Naive thymus-derived CD4-positive, alpha-beta T cell (primary cell): ENCODE measurements at regions not wholly inside any gene's neighbourhood (a gene's known extent, or its start where the extent isn't known, plus 50 kb on each side); places are given as distances from the start of the nearest gene placed in this dataset.
A peak's percentile ranks its signal among the peaks of the same experiment; 100 is the strongest.

Experiments
- ATAC-seq: fragments of 150-1000 bp; cut with Tn5 transposase; 2 replicates; pipeline ENCODE4 v1.10.0; 2021; ENCODE audit warnings: mild to moderate bottlenecking, moderate library complexity
- CTCF ChIA-PET: fragments of 350-600 bp; sonication (Branson Sonifier 250); formaldehyde crosslinking; loops from one replicate; lab custom pipeline; 2021; ENCODE audit warnings: antibody characterized with exemption; lab: Charles Lee
- POLR2A ChIA-PET: fragments of 350-600 bp; sonication (Branson Sonifier 250); formaldehyde crosslinking; loops from one replicate; lab custom pipeline; 2021; ENCODE audit warnings: antibody characterized with exemption, inconsistent platforms; lab: Charles Lee
- DNase-seq, 9 donors: peaks; one replicate each; pipeline versions ENCODE4 v3.0.0 to v3.0.0-alpha.2; 2020 to 2022; ENCODE audit warnings: mixed read lengths in 1 of 9
- H3K27ac ChIP-seq: one replicate; pipeline ENCODE4 v1.7.0; 2013; ENCODE audit warnings: mild to moderate bottlenecking, low read depth, low read length, moderate library complexity
- H3K27me3 ChIP-seq, 2 donors: one replicate each; pipeline ENCODE4 v1.7.0; 2013; ENCODE audit warnings: low read length in 2 of 2, mild to moderate bottlenecking in 2 of 2, moderate library complexity in 2 of 2; ENCODE audit not compliant: control insufficient read depth in 2 of 2, insufficient read depth in 2 of 2
- H3K36me3 ChIP-seq, 3 experiments: 1 replicate in 2 of 3; 2 replicates in 1 of 3; pipeline ENCODE4 v1.7.0; 2013; ENCODE audit warnings: low read length in 3 of 3, mild to moderate bottlenecking in 3 of 3, moderate library complexity in 1 of 3; ENCODE audit not compliant: insufficient read depth in 3 of 3, control insufficient read depth in 2 of 3
- H3K4me1 ChIP-seq, 2 donors: one replicate each; pipeline ENCODE4 v1.7.0; 2013; ENCODE audit warnings: low read length in 2 of 2, mild to moderate bottlenecking in 2 of 2, moderate library complexity in 1 of 2; ENCODE audit not compliant: control insufficient read depth in 2 of 2, insufficient read depth in 2 of 2
- H3K4me3 ChIP-seq: 2 replicates; pipeline ENCODE4 v1.7.0; 2013; ENCODE audit warnings: mild to moderate bottlenecking, low read length
- H3K9me3 ChIP-seq, 3 experiments: 1 replicate in 2 of 3; 2 replicates in 1 of 3; pipeline ENCODE4 v1.7.0; 2013; ENCODE audit warnings: low read length in 3 of 3; ENCODE audit not compliant: control insufficient read depth in 2 of 3
- H3K27ac Mint-ChIP-seq, 9 donors: one replicate each; pipeline ENCODE4 v1.8.0; 2020 to 2022; ENCODE audit warnings: mixed read lengths in 9 of 9, mild to moderate bottlenecking in 8 of 9, moderate library complexity in 5 of 9, inconsistent platforms in 2 of 9
- H3K27me3 Mint-ChIP-seq, 5 donors: one replicate each; pipeline ENCODE4 v1.8.0; 2021 to 2022; ENCODE audit warnings: mixed read lengths in 5 of 5, mild to moderate bottlenecking in 1 of 5
- H3K36me3 Mint-ChIP-seq, 5 donors: one replicate each; pipeline ENCODE4 v1.8.0; 2020 to 2022; ENCODE audit warnings: mixed read lengths in 5 of 5, mild to moderate bottlenecking in 3 of 5, inconsistent platforms in 1 of 5
- H3K4me1 Mint-ChIP-seq, 7 donors: one replicate each; pipeline ENCODE4 v1.8.0; 2020 to 2022; ENCODE audit warnings: mixed read lengths in 7 of 7, mild to moderate bottlenecking in 3 of 7, inconsistent platforms in 1 of 7
- H3K4me3 Mint-ChIP-seq, 10 donors: one replicate each; pipeline ENCODE4 v1.8.0; 2020 to 2022; ENCODE audit warnings: mild to moderate bottlenecking in 10 of 10, mixed read lengths in 10 of 10, moderate library complexity in 6 of 10, inconsistent platforms in 2 of 10
- H3K9me3 Mint-ChIP-seq, 11 donors: one replicate each; pipeline ENCODE4 v1.8.0; 2020 to 2022; ENCODE audit warnings: mixed read lengths in 11 of 11, mild to moderate bottlenecking in 4 of 11, inconsistent platforms in 1 of 11, moderate library complexity in 1 of 11
- intact Hi-C, 2 donors: fragments of 100-400 bp; cut with micrococcal nuclease; formaldehyde crosslinking; loops; one replicate each; pipeline ENCODE4 v1.15.1; 2023

DNA sequence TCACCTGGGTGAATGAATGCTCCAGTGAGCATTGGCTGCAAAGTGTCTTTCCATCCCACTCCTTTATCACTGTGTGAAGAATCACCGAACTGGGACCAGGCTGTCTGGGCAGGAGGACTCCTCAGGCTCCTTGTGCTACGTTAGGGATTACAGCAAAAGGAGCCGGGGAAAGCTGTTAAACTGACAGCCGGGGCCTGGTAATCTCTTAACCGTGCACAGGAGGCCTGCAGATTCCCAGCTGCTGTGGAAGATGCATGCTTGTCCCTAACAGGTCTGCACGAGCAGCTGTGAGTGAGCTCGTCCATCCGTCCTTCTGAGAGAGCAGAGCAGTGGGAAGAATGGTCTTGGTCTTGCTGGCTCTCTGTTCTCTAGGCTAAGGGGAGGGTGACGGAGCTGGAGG is 231.5 kb downstream of the AACS start:
- peak; percentile 12 for ATAC-seq
- intact Hi-C loops = no loop called here
- peaks cover 0 to 4% (median 0%) of the 10 kb centered on the region in 7 donors for H3K4me1 Mint-ChIP-seq

GRCh38 chr12:125299840-125300239 is 234.6 kb downstream of the AACS start:
- ChIA-PET CTCF (no interaction called here), POLR2A (no interaction called here)
- DNase-seq = no peak
- no peaks in the 10 kb centered on the region for H3K4me1 ChIP-seq
- H3K9me3 Mint-ChIP-seq = peaks cover 0 to 10% (median 0%) of the 10 kb centered on the region in 11 donors
- H3K4me3 Mint-ChIP-seq = no peak overlapping the region
- H3K27me3 Mint-ChIP-seq = peaks cover 0 to 41% (median 22%) of the 10 kb centered on the region in 5 donors
- peaks cover 0 to 4% (median 0%) of the 10 kb centered on the region in 7 donors for H3K4me1 Mint-ChIP-seq
- H3K36me3 ChIP-seq = no peaks in the 10 kb centered on the region
- intact Hi-C loops = no loop called here
- H3K27ac ChIP-seq = no peak overlapping the region
- no peaks in the 10 kb centered on the region for H3K27me3 ChIP-seq
- no peak overlapping the region for H3K27ac Mint-ChIP-seq
- no peak for ATAC-seq
- H3K4me3 ChIP-seq = no peak overlapping the region
- no peaks in the 10 kb centered on the region for H3K9me3 ChIP-seq
- H3K36me3 Mint-ChIP-seq = peaks cover 0 to 3% (median 0%) of the 10 kb centered on the region in 5 donors

More for the DNA sequence above, 231.5 kb downstream of the AACS start:
- Histone ChIP-seq H3K4me3 (no peak overlapping the region), H3K4me1 (no peaks in the 10 kb centered on the region), H3K9me3 (no peaks in the 10 kb centered on the region), H3K36me3 (no peaks in the 10 kb centered on the region), H3K27me3 (no peaks in the 10 kb centered on the region), H3K27ac (no peak overlapping the region)
- Mint-ChIP-seq H3K4me3 (no peak overlapping the region), H3K36me3 (peaks cover 0 to 3% (median 0%) of the 10 kb centered on the region in 5 donors), H3K27me3 (peaks cover 0 to 41% (median 22%) of the 10 kb centered on the region in 5 donors), H3K9me3 (peaks cover 0 to 19% (median 0%) of the 10 kb centered on the region in 11 donors), H3K27ac (no peak overlapping the region)
- POLR2A ChIA-PET = no interaction called here
- no peak for DNase-seq
- CTCF ChIA-PET = no interaction called here

DNA sequence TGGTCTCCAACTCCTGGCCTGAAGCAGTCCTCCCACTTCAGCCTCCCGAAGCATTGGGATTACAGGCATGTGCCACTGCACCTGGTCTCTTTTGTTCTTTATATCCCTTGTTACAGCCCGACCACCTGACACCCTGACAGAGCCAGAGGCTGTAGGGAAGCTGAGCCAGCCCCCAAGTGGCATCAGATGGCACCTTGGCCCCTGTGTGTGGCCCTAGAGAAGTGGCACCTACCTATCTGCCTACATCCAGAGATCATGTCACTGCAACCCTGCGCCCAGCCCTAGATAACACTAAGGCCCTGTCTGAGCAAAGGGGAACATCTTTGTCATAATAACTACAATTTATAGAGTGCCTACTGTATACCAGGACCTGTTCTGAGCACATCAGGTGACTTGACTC is 235.0 kb downstream of the AACS start:
- ChIA-PET POLR2A (no interaction called here), CTCF (no interaction called here)
- intact Hi-C loops = no loop called here
- DNase-seq (no peak), ATAC-seq (no peak)
- Histone ChIP-seq H3K27ac (no peak overlapping the region), H3K27me3 (no peaks in the 10 kb centered on the region), H3K9me3 (no peaks in the 10 kb centered on the region), H3K4me3 (no peak overlapping the region), H3K4me1 (no peaks in the 10 kb centered on the region), H3K36me3 (no peaks in the 10 kb centered on the region)
- Mint-ChIP-seq H3K9me3 (peaks cover 0 to 10% (median 0%) of the 10 kb centered on the region in 11 donors), H3K36me3 (peaks cover 0 to 3% (median 0%) of the 10 kb centered on the region in 5 donors), H3K4me1 (peaks cover 0 to 4% (median 0%) of the 10 kb centered on the region in 7 donors), H3K27ac (no peak overlapping the region), H3K4me3 (no peak overlapping the region), H3K27me3 (peaks cover 0 to 41% (median 22%) of the 10 kb centered on the region in 5 donors)

- Mint-ChIP-seq H3K9me3 (peaks cover 0 to 11% (median 1%) of the 10 kb centered on the region in 11 donors), H3K4me3 (no peak overlapping the region)
Measured at GRCh38 chr12:125303337-125303736, 238.1 kb downstream of the AACS start.

DNA sequence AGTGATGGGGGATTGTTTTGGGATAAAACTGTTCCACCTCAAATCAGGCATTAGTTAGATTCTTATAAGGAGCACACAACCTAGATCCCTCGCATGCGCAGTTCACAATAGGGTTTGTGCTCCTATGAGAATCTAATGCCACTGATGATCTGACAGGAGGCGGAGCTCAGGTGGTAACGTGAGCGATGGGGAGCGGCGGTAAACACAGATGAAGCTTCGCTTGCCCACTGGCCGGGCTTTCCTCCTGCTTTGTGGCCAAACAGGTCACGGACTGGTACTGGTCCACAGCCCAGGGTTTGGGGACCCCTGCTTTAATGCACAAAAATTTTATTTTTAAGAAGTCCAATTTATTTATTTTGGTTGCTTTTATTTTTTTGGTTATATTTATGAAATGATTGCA is 238.8 kb downstream of the AACS start:
- Mint-ChIP-seq H3K4me1 (no peaks in the 10 kb centered on the region), H3K4me3 (no peak overlapping the region), H3K27me3 (peaks cover 0 to 31% (median 17%) of the 10 kb centered on the region in 5 donors), H3K27ac (no peak overlapping the region), H3K36me3 (peaks cover 0 to 3% (median 0%) of the 10 kb centered on the region in 5 donors), H3K9me3 (peaks cover 0 to 11% (median 2%) of the 10 kb centered on the region in 11 donors)
- intact Hi-C loops = no loop called here
- Histone ChIP-seq H3K4me1 (no peaks in the 10 kb centered on the region), H3K27ac (no peak overlapping the region), H3K36me3 (no peaks in the 10 kb centered on the region), H3K4me3 (no peak overlapping the region), H3K27me3 (no peaks in the 10 kb centered on the region), H3K9me3 (no peaks in the 10 kb centered on the region)
- DNase-seq = no peak
- ChIA-PET CTCF (no interaction called here), POLR2A (no interaction called here)
- ATAC-seq = no peak

More at GRCh38 chr12:125303337-125303736, 238.1 kb downstream of the AACS start:
- no peak overlapping the region for H3K4me3 ChIP-seq
- no peaks in the 10 kb centered on the region for H3K9me3 ChIP-seq
- Mint-ChIP-seq H3K4me1 (no peaks in the 10 kb centered on the region), H3K27ac (no peak overlapping the region), H3K27me3 (peaks cover 0 to 31% (median 17%) of the 10 kb centered on the region in 5 donors), H3K36me3 (peaks cover 0 to 3% (median 0%) of the 10 kb centered on the region in 5 donors)
- H3K36me3 ChIP-seq = no peaks in the 10 kb centered on the region
- DNase-seq (no peak), ATAC-seq (no peak)
- CTCF ChIA-PET = no interaction called here
- H3K27ac ChIP-seq = no peak overlapping the region
- POLR2A ChIA-PET = no interaction called here
- H3K27me3 ChIP-seq = no peaks in the 10 kb centered on the region
- H3K4me1 ChIP-seq = no peaks in the 10 kb centered on the region
- intact Hi-C loops = no loop called here

DNA sequence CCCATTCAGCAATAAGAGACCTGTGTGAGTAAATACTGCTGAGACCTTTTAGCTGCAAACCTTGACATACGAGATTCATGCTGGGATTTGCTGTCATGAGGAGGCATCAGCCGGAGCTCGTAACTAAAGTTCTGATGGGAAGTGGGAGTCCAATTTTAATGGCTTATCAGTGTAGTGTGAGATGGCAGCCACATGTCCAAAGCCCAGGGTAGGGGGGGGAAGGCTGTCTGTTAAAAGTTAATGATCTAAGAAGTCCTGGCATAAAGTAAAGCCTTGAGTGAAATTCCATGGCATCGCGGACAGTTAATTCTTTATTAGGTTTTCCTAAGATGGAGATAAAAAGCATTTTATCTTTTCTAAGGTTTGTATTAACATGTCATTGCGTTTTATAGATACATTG is 240.0 kb downstream of the AACS start:
- Mint-ChIP-seq H3K4me3 (no peak overlapping the region), H3K9me3 (peaks cover 0 to 11% (median 2%) of the 10 kb centered on the region in 11 donors), H3K27me3 (peaks cover 0 to 19% (median 16%) of the 10 kb centered on the region in 5 donors), H3K36me3 (peaks cover 0 to 3% (median 0%) of the 10 kb centered on the region in 5 donors), H3K4me1 (no peaks in the 10 kb centered on the region), H3K27ac (no peak overlapping the region)
- CTCF ChIA-PET = no interaction called here
- POLR2A ChIA-PET = no interaction called here
- no peaks in the 10 kb centered on the region for H3K27me3 ChIP-seq
- intact Hi-C loops = no loop called here
- no peaks in the 10 kb centered on the region for H3K4me1 ChIP-seq
- ATAC-seq (no peak), DNase-seq (no peak)
- no peak overlapping the region for H3K4me3 ChIP-seq
- H3K27ac ChIP-seq = no peak overlapping the region
- no peaks in the 10 kb centered on the region for H3K36me3 ChIP-seq
- H3K9me3 ChIP-seq = no peaks in the 10 kb centered on the region

GRCh38 chr12:125310461-125310860 is 245.2 kb downstream of the AACS start:
- no peak overlapping the region for H3K4me3 Mint-ChIP-seq
- Histone ChIP-seq H3K4me3 (no peak overlapping the region), H3K36me3 (no peaks in the 10 kb centered on the region), H3K9me3 (no peaks in the 10 kb centered on the region), H3K27ac (no peak overlapping the region), H3K4me1 (no peaks in the 10 kb centered on the region), H3K27me3 (no peaks in the 10 kb centered on the region)
- peaks cover 0 to 34% (median 28%) of the 10 kb centered on the region in 5 donors for H3K27me3 Mint-ChIP-seq
- peaks cover 0 to 11% (median 3%) of the 10 kb centered on the region in 11 donors for H3K9me3 Mint-ChIP-seq
- H3K27ac Mint-ChIP-seq = no peak overlapping the region
- intact Hi-C loops = no loop called here
- POLR2A ChIA-PET = no interaction called here
- ATAC-seq = no peak
- H3K36me3 Mint-ChIP-seq = peaks cover 0 to 5% (median 0%) of the 10 kb centered on the region in 5 donors
- no peaks in the 10 kb centered on the region for H3K4me1 Mint-ChIP-seq
- no peak for DNase-seq
- CTCF ChIA-PET = no interaction called here
